Stomach smooth muscle (tissue), 2 donors: ENCODE measurements at regions not wholly inside any gene's neighbourhood (a gene's known extent, or its start where the extent isn't known, plus 50 kb on each side); places are given as distances from the start of the nearest gene placed in this dataset.

Experiments used
- H3K27ac ChIP-seq: one replicate; pipeline ENCODE4 v1.7.0; 2013; ENCODE audit warnings: mild to moderate bottlenecking, low read length, inconsistent platforms
- H3K27me3 ChIP-seq, 2 donors: one replicate each; pipeline ENCODE4 v1.7.0; 2013; ENCODE audit warnings: low read length in 2 of 2; ENCODE audit not compliant: insufficient read depth in 2 of 2, control insufficient read depth in 1 of 2
- H3K36me3 ChIP-seq, 2 donors: one replicate each; pipeline ENCODE4 v1.7.0; 2013; ENCODE audit warnings: low read length in 2 of 2; ENCODE audit not compliant: control insufficient read depth in 2 of 2, insufficient read depth in 2 of 2
- H3K4me1 ChIP-seq: one replicate; pipeline ENCODE4 v1.7.0; 2013; ENCODE audit warnings: low read length; ENCODE audit not compliant: control insufficient read depth, insufficient read depth
- H3K4me3 ChIP-seq, 2 donors: one replicate each; pipeline ENCODE4 v1.7.0; 2013; ENCODE audit warnings: low read length in 2 of 2
- H3K9ac ChIP-seq, 2 donors: one replicate each; pipeline ENCODE4 v1.7.0; 2013; ENCODE audit warnings: low read length in 2 of 2, mild to moderate bottlenecking in 1 of 2
- H3K9me3 ChIP-seq, 2 donors: one replicate each; pipeline ENCODE4 v1.7.0; 2013; ENCODE audit warnings: low read length in 2 of 2; ENCODE audit not compliant: control insufficient read depth in 2 of 2
- donor health status: healthy.
- donor health status: Pancreatic carcinoma.

DNA sequence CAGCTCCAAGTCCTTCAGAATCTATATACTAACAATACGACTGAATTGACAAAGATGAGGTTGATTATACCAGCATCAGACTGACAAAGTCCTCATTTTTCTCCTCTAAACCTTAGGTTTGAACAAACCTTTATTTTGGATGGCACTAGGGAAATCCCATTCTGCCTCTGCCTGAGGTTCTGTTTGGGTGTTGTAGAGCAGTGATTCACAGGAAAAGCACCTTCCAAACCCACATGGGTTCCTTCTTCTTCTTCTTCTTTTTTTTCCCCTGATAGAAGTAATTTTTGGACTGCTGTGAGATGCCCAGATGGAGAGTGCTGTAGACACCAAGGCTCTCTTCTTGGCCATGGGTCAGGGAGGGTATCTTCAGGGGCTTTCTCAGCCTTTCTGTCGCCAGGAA is 164.9 kb upstream of the PAPPA start:
- no peaks in the 10 kb centered on the region for H3K36me3 ChIP-seq
- H3K9me3 ChIP-seq = no peaks in the 10 kb centered on the region
- H3K9ac ChIP-seq = no peak overlapping the region
- no peaks in the 10 kb centered on the region for H3K27me3 ChIP-seq
- no peak overlapping the region for H3K4me3 ChIP-seq
- H3K27ac ChIP-seq = no peak overlapping the region
- no peaks in the 10 kb centered on the region for H3K4me1 ChIP-seq

DNA sequence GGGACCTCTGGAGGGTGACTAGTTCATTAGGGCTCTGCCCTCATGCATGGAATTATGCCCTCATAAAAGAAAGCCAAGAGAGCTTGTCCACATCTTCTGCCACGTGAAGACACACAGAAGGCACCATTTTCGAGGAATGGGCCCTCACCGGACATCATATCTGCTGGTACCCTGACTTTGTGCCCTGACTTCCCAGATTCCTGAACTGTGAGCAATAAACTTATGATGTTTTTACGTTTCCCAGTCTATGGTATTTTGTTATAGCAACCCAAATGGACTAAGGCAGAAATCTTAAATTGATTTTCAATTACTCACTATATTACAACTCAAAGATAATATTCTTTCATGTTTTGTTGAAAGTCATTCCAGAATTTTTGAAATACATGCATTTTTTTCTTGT is 163.8 kb upstream of the PAPPA start:
- H3K9me3 ChIP-seq = no peaks in the 10 kb centered on the region
- no peak overlapping the region for H3K9ac ChIP-seq
- no peak overlapping the region for H3K27ac ChIP-seq
- H3K4me3 ChIP-seq = no peak overlapping the region
- no peaks in the 10 kb centered on the region for H3K36me3 ChIP-seq
- no peaks in the 10 kb centered on the region for H3K4me1 ChIP-seq
- H3K27me3 ChIP-seq = no peaks in the 10 kb centered on the region

DNA sequence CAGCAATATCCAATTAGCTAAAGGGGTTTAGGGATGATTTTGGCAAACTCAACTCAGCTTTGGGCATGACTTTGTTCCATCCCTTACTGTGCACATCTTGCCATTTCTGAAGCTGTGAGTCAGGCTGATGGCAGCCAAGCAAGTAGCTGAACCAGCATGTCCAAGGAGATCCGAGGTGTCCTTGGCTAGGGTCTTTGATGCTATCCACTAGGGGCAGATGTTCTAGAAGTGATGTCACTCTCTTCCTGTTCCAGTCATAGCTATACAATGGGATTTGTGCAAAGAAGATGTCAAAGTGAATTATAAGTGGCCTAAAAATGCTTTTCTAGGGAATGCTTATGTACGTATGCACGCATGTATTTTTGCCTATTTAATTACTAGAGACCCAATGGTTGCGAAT is 160.8 kb upstream of the PAPPA start:
- Histone ChIP-seq H3K27me3 (no peaks in the 10 kb centered on the region), H3K36me3 (no peaks in the 10 kb centered on the region), H3K9me3 (no peaks in the 10 kb centered on the region), H3K4me3 (no peak overlapping the region), H3K4me1 (no peaks in the 10 kb centered on the region), H3K9ac (no peak overlapping the region), H3K27ac (no peak overlapping the region)

DNA sequence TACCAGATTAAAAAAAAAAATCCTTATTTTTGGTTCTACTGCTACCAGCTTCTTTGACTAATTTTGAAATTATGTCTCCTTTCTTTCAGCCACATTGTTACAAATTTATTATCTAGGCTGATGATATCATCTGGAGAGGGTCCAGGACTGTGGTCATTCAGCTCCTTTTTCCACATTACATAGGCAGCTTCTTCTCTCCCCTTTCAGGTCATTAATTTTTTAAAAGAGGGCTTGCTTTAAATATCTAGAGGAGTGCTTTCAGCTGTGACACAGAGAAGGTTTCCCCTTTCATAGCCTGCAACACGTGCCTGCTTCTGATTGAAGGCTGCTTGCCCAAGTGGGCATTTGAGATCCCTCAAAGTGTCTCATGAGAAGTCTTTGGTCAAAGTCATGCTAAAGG is 155.7 kb upstream of the PAPPA start:
- H3K27ac ChIP-seq = no peak overlapping the region
- H3K36me3 ChIP-seq = no peaks in the 10 kb centered on the region
- no peaks in the 10 kb centered on the region for H3K9me3 ChIP-seq
- no peaks in the 10 kb centered on the region for H3K4me1 ChIP-seq
- no peak overlapping the region for H3K9ac ChIP-seq
- H3K27me3 ChIP-seq = no peaks in the 10 kb centered on the region
- H3K4me3 ChIP-seq = no peak overlapping the region

DNA sequence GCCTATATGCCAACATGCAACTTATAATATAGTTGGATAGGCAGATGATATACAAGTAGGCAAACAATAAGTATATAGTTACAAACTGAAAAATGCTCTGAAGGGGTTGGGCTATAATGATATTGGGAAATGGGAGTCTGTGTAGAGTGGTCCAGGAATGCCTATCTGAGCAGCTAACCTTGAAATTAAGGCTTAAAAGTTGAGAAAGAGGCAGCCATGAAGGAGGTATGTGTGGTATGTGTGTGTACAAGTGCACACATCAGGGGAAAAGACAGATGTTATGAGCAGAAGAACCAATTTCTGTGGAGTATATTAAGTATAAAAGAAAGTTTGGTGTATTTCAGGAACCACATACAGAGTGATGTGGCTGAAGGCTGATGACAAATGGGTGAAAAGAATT is 154.9 kb upstream of the PAPPA start:
- no peak overlapping the region for H3K4me3 ChIP-seq
- no peaks in the 10 kb centered on the region for H3K27me3 ChIP-seq
- H3K27ac ChIP-seq = no peak overlapping the region

DNA sequence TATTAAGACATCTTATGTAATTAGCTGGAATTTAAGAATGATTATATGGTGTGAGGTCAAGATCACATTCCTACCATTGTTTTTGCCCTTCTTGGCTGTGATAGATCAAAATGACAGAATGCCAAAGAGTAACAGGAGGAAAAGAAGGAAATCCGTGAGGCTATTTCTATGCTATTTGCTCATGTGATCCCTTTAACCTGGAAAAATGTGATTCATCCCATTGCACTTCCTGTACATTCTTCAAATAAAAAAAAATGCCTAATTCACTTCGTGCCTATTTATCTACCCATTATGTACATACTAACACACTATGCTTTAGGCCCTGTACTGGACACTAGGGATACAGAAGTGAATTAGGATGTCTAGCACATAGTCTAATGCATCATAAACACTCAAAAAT is 154.1 kb upstream of the PAPPA start:
- Histone ChIP-seq H3K27ac (no peak overlapping the region), H3K9ac (no peak overlapping the region), H3K9me3 (no peaks in the 10 kb centered on the region), H3K4me3 (no peak overlapping the region), H3K4me1 (no peaks in the 10 kb centered on the region), H3K36me3 (no peaks in the 10 kb centered on the region), H3K27me3 (no peaks in the 10 kb centered on the region)

More for the DNA sequence above, 154.9 kb upstream of the PAPPA start:
- H3K9me3 ChIP-seq = no peaks in the 10 kb centered on the region
- no peak overlapping the region for H3K9ac ChIP-seq
- no peaks in the 10 kb centered on the region for H3K36me3 ChIP-seq
- H3K4me1 ChIP-seq = no peaks in the 10 kb centered on the region

GRCh38 chr9:116000748-116001329 is 152.8 kb upstream of the PAPPA start:
- Histone ChIP-seq H3K27me3 (no peaks in the 10 kb centered on the region), H3K9ac (no peak overlapping the region), H3K4me3 (no peak overlapping the region), H3K9me3 (no peaks in the 10 kb centered on the region), H3K4me1 (no peaks in the 10 kb centered on the region), H3K36me3 (no peaks in the 10 kb centered on the region), H3K27ac (no peak overlapping the region)

DNA sequence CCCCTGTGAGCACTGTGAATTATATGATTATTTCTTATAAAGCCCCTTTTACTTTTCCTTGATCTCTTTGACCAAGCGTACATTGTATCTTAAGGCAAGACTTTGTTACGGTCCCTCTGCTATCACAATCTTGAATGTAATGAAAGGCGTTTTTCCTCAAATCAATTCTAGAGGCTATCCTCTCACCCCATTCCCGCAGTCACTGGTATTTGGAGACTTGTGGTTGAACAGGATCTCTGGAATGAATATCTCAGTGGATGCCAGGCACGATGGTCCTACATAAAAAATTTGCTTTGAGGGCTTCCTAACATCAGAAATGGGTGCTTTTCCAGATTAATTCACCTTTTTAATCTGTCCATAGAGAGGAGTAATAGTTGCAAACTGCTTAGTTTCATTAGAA is 151.4 kb upstream of the PAPPA start:
- Histone ChIP-seq H3K4me1 (no peaks in the 10 kb centered on the region), H3K27me3 (no peaks in the 10 kb centered on the region), H3K36me3 (no peaks in the 10 kb centered on the region), H3K9me3 (no peaks in the 10 kb centered on the region), H3K27ac (no peak overlapping the region), H3K9ac (no peak overlapping the region), H3K4me3 (no peak overlapping the region)

- H3K27ac ChIP-seq = no peak overlapping the region
- H3K4me1 ChIP-seq = no peaks in the 10 kb centered on the region
- H3K4me3 ChIP-seq = no peak overlapping the region
- H3K36me3 ChIP-seq = no peaks in the 10 kb centered on the region
- H3K9me3 ChIP-seq = no peaks in the 10 kb centered on the region
- H3K9ac ChIP-seq = no peak overlapping the region
- H3K27me3 ChIP-seq = no peaks in the 10 kb centered on the region
Measured at GRCh38 chr9:116002624-116003023, 151.0 kb upstream of the PAPPA start.

DNA sequence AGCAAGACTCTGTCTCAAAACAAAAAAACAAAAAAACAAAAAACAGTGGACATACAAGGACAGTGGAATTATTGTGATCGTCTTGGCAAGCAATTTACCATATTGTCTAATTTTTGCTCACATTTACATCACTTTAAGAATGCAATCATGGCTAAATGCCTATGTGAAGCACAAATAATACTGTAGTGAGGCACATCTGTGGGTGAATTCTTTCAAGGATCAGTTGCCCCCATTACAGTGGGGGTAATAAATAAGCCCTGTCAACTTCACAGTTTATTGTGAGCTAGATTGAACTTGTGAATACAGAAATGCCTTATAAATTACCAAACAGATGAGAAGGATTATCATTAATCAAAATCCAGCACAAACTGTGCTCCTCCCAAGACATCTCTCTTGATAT is 150.2 kb upstream of the PAPPA start:
- H3K4me1 ChIP-seq = no peaks in the 10 kb centered on the region
- no peak overlapping the region for H3K4me3 ChIP-seq
- H3K36me3 ChIP-seq = no peaks in the 10 kb centered on the region
- H3K27ac ChIP-seq = no peak overlapping the region
- no peak overlapping the region for H3K9ac ChIP-seq
- no peaks in the 10 kb centered on the region for H3K9me3 ChIP-seq
- H3K27me3 ChIP-seq = no peaks in the 10 kb centered on the region

- H3K27ac ChIP-seq = no peak overlapping the region
- no peaks in the 10 kb centered on the region for H3K9me3 ChIP-seq
- no peaks in the 10 kb centered on the region for H3K36me3 ChIP-seq
Measured at GRCh38 chr9:116005205-116005604, 148.4 kb upstream of the PAPPA start.

More at GRCh38 chr9:116005205-116005604, 148.4 kb upstream of the PAPPA start:
- Histone ChIP-seq H3K27me3 (no peaks in the 10 kb centered on the region), H3K4me1 (no peaks in the 10 kb centered on the region), H3K4me3 (no peak overlapping the region), H3K9ac (no peak overlapping the region)
